HG02571 (cell line): ENCODE measurements at regions not wholly inside any gene's neighbourhood (a gene's known extent, or its start where the extent isn't known, plus 50 kb on each side); places are given as distances from the start of the nearest gene placed in this dataset.
A peak's percentile ranks its signal among the peaks of the same experiment; 100 is the strongest.

Experiments used
- ATAC-seq: cut with Tn5 transposase; IDR thresholded peaks from one replicate; pipeline ENCODE4 v1.9.1; 2021; ENCODE audit warnings: mild to moderate bottlenecking, moderate library complexity; ENCODE audit not compliant: unreplicated experiment

DNA sequence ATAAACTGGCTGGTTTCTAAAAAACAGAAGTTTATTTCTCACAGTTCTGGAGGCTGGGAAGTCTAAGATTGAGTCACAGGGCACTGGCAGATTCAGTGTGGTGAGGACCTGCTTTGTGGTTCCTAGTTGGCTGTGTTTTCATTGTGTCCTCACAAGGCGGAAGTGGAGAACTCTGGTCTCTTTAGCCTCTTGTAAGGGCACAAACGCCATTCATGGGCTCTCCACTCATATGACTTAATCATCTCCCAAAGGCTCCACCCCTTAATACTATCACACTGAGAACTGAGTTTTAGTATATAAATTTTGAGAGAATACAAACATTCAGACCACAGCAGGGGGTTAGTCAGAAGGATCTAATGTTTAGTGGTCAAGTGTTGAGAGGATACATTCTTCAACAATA, 208.2 kb downstream of the SEC61B start:
- ATAC-seq, result no peak

- no peak for ATAC-seq
Measured at GRCh38 chr9:99431103-99431502, 209.0 kb downstream of the SEC61B start.

GRCh38 chr9:99432075-99432474, 210.0 kb downstream of the SEC61B start:
- no peak for ATAC-seq

GRCh38 chr9:99433095-99433494, 211.0 kb downstream of the SEC61B start:
- no peak for ATAC-seq

DNA sequence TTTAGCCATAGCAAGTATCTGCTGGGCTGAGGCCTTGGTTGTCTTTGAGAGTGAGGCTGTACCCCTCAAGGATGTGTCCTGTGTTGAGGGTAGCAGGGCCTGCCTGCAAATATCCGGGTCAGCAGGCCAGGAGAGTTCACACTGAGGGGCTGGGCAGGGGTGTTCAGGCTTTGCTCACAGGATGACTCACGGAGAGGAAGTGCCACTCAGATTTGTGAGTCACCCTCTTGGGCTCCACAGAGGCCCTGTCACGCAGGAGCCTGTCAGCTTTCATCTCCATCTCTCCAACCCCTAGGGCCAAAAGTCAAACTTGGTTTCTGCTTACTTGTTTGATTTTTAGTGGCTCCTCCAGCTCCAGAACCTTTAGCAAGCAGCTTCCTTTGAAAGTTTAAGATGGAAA, 211.5 kb downstream of the SEC61B start:
- peak; percentile 97 for ATAC-seq

- no peak for ATAC-seq
Measured at GRCh38 chr9:99436616-99437015, 214.5 kb downstream of the SEC61B start.

- no peak for ATAC-seq
Measured at GRCh38 chr9:99437145-99437544, 215.1 kb downstream of the SEC61B start.

DNA sequence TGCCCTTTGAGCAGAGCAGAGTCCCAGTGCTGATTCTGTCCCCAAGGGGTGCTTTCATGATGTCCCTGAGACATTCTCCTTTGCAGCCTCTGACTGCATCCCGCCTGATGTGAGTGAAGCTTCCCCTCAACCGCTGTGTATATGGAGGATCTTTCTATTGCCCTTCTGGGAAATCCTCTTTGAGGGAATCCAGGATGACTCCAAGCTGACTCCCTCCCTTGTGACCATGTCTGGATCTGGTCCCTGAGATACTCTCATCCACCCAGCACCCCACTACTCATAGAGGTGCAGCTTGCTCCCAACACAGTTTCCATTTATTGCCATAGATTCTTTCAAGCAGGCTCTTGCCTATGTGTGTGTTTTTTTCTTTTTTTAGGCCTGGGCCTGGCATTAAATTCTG, 216.5 kb downstream of the SEC61B start:
- no peak for ATAC-seq

DNA sequence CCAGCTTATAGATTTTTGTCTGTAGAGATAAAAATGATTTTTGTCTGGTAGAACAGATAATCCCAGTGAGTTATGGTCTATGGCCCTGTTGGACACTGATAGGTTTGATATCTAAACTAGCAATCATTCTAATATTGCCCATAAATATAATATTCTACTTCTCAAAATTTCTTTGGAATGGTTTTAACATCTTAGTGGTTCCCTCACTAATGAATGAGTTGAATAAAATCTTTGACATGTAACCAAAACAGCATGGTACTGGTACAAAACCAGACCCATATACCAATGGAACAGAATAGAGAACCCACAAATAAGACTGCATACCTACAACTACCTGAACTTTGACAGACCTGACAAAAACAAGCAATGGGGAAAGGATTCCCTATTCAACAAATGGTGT, 219.7 kb downstream of the SEC61B start:
- no peak for ATAC-seq

GRCh38 chr9:99445371-99445891, 223.3 kb downstream of the SEC61B start:
- ATAC-seq, result no peak

- no peak for ATAC-seq
Measured at GRCh38 chr9:99445920-99446319, 223.8 kb downstream of the SEC61B start.

- no peak for ATAC-seq
Measured at GRCh38 chr9:99447951-99448350, 225.9 kb downstream of the SEC61B start.

DNA sequence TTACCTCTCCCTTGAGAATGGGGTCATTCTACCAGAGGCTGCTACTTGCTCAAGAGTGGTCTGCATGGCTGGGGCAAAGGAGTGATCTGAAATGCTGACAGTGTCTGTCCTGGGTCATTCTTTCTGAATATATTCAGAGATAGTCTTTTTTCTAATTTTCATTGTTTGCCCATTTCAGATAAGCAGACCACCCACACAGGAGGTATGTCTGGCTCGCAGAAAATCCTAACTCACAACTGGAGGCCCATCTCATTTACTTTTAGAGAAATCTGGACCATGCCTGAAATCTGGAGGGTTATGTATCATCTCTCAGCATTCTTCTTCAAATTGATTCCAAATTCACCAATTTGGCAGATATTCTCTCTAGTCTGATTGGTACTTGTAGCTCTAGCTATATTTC, 227.6 kb downstream of the SEC61B start:
- ATAC-seq, result no peak

DNA sequence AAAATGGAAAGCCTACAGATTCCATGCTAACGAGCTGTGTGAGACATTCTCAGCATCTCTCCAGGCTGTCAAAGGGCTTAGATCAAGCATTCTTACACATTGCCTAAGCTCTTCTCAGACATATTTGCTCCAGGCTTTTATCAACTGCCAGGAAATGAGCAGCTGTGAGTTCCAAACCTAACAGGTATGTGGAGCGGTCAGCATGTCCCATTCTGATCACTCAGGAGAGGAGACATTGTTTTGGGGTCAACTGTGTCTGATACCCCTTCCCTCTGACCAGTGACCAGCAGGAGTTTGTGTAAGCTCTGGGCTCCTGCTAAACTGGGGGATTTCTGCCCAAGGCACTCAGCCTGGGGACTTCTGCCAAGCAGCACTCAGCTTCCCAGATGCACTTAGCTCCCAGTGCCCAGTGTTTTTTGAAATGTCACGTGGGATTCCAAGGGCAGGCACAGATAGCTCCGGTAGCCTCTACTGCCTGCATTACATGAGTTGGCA, 229.1 kb downstream of the SEC61B start:
- ATAC-seq, result no peak

DNA sequence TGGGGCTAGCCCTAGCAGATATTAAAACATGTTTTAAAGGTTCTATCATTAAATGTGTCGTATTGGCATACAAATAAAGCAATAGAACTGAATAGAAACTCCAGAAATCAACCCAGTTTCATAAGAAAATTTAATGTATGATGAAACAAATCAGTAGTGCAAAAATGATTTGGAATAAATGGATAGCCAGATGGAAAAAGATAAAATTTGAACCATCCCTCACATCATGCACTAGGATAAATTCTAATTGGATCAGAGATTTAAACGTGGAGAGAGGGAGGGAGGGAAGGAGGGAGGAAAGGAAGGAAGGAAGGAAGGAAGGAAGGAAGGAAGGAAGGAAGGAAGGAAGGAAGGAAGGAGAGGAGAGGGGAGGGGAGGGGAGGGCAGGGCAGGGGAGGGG, 235.3 kb downstream of the SEC61B start:
- no peak for ATAC-seq

GRCh38 chr9:99457981-99458380, 235.9 kb downstream of the SEC61B start:
- no peak for ATAC-seq

GRCh38 chr9:99459919-99460318, 237.8 kb downstream of the SEC61B start:
- ATAC-seq, result no peak

- no peak for ATAC-seq
Measured at GRCh38 chr9:99463131-99463530, 241.0 kb downstream of the SEC61B start.

- ATAC-seq, result no peak
Measured at GRCh38 chr9:99464568-99464967, 242.5 kb downstream of the SEC61B start.

- no peak for ATAC-seq
Measured at GRCh38 chr9:99465231-99465907, 243.3 kb downstream of the SEC61B start.

- no peak for ATAC-seq
Measured at GRCh38 chr9:99466104-99466503, 244.0 kb downstream of the SEC61B start.

DNA sequence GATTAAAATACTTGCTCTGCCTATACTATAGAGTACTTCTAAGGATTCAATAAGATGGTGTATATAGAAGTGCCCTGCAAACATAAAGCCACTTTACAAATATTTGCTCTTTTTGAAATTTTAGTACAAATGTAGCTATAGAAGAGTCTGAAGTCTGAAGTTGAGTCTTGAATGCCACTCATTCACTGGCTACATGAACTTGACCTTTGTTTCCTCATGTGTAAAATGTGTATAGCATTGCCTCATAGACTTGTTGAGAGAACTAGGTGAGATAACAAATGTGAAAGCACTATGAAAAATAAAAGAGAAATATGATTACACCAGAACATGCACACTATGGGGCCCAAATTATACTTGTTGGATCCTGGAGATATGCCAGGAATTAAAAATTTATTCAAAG, 244.7 kb downstream of the SEC61B start:
- no peak for ATAC-seq

GRCh38 chr9:99471033-99471432, 249.0 kb downstream of the SEC61B start:
- ATAC-seq, result no peak
